A673 (cell line): ENCODE measurements at regions not wholly inside any gene's neighbourhood (a gene's known extent, or its start where the extent isn't known, plus 50 kb on each side); places are given as distances from the start of the nearest gene placed in this dataset.

Source experiments
- BruUV-seq: library from RNA; stranded (reverse); fragments of 400-500 nt; replicated peaks from 2 replicates; lab custom pipeline; 2021; lab: Mats Ljungman, UMichigan
- CTCF ChIA-PET: fragments of 300-600 bp; sonication (Branson Sonifier 250); formaldehyde crosslinking; loops from one replicate; lab custom pipeline; 2022; ENCODE audit warnings: antibody characterized with exemption; lab: Charles Lee
- POLR2A ChIA-PET: fragments of 300-600 bp; sonication (Branson Sonifier 250); formaldehyde crosslinking; loops from one replicate; lab custom pipeline; 2022; ENCODE audit warnings: antibody characterized with exemption; ENCODE audit not compliant: low non-redundant PET; lab: Charles Lee
- DNase-seq: peaks from one replicate; pipeline ENCODE4 v3.0.0-alpha.2; 2015; ENCODE audit warnings: low spot score
- H3K27ac ChIP-seq: fragments of 200-600 bp; sonication (generic); 2 replicates; pipeline ENCODE4 v1.5.1; 2016; ENCODE audit warnings: mixed run types, low read depth, mild to moderate bottlenecking, mixed read lengths, antibody characterized with exemption, low read length; ENCODE audit not compliant: poor library complexity, severe bottlenecking
- H3K27me3 ChIP-seq: fragments of 200-600 bp; sonication (generic); replicated peaks from 2 replicates; pipeline ENCODE4 v1.6.1; 2017; ENCODE audit warnings: mixed run types, low read depth, mild to moderate bottlenecking, mixed read lengths, antibody characterized with exemption, low read length; ENCODE audit not compliant: insufficient read depth, poor library complexity
- H3K36me3 ChIP-seq: fragments of 200-600 bp; sonication (generic); 2 replicates; pipeline ENCODE4 v1.6.1; 2016; ENCODE audit warnings: mixed run types, mild to moderate bottlenecking, mixed read lengths, antibody characterized with exemption, low read length; ENCODE audit not compliant: insufficient read depth, poor library complexity, severe bottlenecking
- H3K4me1 ChIP-seq: fragments of 200-600 bp; sonication (generic); 2 replicates; pipeline ENCODE4 v1.6.1; 2017; ENCODE audit warnings: mixed run types, mild to moderate bottlenecking, mixed read lengths, antibody characterized with exemption, low read length; ENCODE audit not compliant: insufficient read depth, poor library complexity, severe bottlenecking
- H3K4me3 ChIP-seq: fragments of 200-600 bp; sonication (generic); 2 replicates; pipeline ENCODE4 v1.5.1; 2016; ENCODE audit warnings: low read depth, mixed run types, mild to moderate bottlenecking, mixed read lengths, low read length; ENCODE audit not compliant: poor library complexity, severe bottlenecking
- H3K9me3 ChIP-seq: fragments of 200-600 bp; sonication (generic); 2 replicates; pipeline ENCODE4 v1.6.1; 2016; ENCODE audit warnings: mixed run types, low read depth, mild to moderate bottlenecking, mixed read lengths, antibody characterized with exemption, low read length; ENCODE audit not compliant: poor library complexity, severe bottlenecking
- EZH2 ChIP-seq: fragments of 200-600 bp; sonication (generic); IDR thresholded peaks from 2 replicates; pipeline ENCODE4 v1.6.1; 2017; ENCODE audit warnings: borderline replicate concordance, low read depth, mild to moderate bottlenecking, mixed read lengths, antibody characterized with exemption, low read length; ENCODE audit not compliant: poor library complexity, severe bottlenecking
- intact Hi-C: fragments of 100-400 bp; cut with micrococcal nuclease; formaldehyde crosslinking; loops from one replicate; pipeline ENCODE4 v1.10.0; 2022; ENCODE audit not compliant: unreplicated experiment
- TF ChIP-seq, protein P1 (sequence below): fragments of 300-800, 200-600 bp; sonication (generic); conservative IDR thresholded peaks from 2 replicates; pipeline ENCODE4 v1.5.1; 2017; ENCODE audit warnings: low read depth, mild to moderate bottlenecking, antibody characterized with exemption, low read length, moderate library complexity, mixed read lengths

DNA sequence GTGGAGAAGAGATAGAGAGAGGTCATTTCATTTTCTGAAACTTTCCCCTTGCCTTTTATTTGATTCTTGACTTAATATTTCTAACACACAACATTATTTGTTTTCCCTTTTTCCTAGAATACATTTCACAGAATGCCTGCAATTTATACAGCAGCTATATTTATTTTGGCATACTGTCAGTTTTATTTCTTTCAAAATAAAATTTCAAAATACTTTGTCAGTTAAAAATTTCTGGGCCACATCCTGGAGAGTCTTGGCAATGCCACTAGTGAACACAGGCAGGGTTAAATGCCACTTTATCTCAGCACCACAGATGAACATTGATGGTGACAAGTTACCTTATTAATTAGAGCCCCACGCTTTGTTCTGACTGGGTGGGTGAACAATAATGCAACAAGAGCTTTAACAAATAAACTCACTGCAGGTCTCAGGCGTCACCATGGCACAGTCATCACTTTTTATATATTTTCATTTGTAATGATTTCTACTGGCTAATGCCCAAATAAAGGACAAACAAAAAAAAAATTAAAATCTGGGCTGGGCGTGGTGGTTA lies 494.0 kb downstream of the KIF20B start:
- TF ChIP-seq, protein P1, sequence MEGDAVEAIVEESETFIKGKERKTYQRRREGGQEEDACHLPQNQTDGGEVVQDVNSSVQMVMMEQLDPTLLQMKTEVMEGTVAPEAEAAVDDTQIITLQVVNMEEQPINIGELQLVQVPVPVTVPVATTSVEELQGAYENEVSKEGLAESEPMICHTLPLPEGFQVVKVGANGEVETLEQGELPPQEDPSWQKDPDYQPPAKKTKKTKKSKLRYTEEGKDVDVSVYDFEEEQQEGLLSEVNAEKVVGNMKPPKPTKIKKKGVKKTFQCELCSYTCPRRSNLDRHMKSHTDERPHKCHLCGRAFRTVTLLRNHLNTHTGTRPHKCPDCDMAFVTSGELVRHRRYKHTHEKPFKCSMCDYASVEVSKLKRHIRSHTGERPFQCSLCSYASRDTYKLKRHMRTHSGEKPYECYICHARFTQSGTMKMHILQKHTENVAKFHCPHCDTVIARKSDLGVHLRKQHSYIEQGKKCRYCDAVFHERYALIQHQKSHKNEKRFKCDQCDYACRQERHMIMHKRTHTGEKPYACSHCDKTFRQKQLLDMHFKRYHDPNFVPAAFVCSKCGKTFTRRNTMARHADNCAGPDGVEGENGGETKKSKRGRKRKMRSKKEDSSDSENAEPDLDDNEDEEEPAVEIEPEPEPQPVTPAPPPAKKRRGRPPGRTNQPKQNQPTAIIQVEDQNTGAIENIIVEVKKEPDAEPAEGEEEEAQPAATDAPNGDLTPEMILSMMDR = no peak
- TF ChIP-seq EZH2 = no peak
- Histone ChIP-seq H3K36me3 (no peaks in the 10 kb centered on the region), H3K4me3 (no peak overlapping the region), H3K27ac (no peak overlapping the region), H3K27me3 (peaks cover 18% of the 10 kb centered on the region), H3K4me1 (no peaks in the 10 kb centered on the region), H3K9me3 (no peaks in the 10 kb centered on the region)
- CTCF ChIA-PET = no interaction called here
- no peak for DNase-seq
- BruUV-seq = no TSS peak
- POLR2A ChIA-PET = interaction anchor here (0.6 kb wide), 1 partner anchor 332 kb away, joined by 3 read pairs; no protein-coding TSS in a partner anchor
- intact Hi-C loops = no loop called here

DNA sequence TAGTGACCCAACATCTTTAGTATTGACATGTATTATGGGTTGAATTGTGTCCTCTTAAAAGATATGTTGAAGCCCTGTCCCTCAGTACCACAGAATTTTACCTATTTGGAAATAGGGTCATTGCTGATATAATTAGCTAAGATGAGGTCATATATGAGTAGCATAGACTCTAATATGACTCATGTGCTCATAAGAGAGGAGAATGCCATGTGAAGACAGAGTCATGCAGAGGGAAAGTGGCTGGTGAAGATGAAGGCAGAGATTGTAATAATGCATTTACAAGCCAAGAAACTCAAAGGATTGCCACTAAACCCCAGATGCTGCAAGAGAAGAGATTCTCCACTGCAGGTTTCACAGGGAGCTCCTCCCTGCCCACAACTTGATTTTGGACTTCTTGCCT lies 496.4 kb downstream of the KIF20B start:
- Histone ChIP-seq H3K27me3 (peaks cover 7% of the 10 kb centered on the region), H3K36me3 (no peaks in the 10 kb centered on the region), H3K4me1 (no peaks in the 10 kb centered on the region), H3K4me3 (no peak overlapping the region), H3K27ac (no peak overlapping the region), H3K9me3 (no peaks in the 10 kb centered on the region)
- TF ChIP-seq EZH2 = no peak
- ChIA-PET CTCF (no interaction called here), POLR2A (no interaction called here)
- no peak for DNase-seq
- intact Hi-C loops = no loop called here
- BruUV-seq = no TSS peak

DNA sequence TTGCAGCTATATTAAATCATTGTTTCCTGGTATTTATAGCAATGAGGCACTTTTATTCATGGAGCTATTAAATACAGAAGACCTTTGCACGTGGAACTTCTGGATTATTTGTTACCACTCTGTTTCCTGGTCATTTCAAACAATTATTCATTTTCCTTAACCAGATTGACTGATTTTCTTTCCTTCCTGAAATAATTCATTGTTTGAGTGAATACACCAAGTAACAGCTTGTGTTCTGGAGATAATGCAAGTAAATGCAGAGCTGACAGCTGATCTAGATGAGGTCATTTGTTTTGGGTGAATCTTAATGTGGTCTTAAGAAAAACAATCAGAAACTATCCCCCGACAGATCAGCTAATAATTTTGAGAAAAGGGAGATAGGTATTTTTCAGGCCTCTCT lies 497.7 kb downstream of the KIF20B start:
- no peak overlapping the region for H3K4me3 ChIP-seq
- TF ChIP-seq, protein P1 = no peak
- TF ChIP-seq EZH2 = no peak
- no peak overlapping the region for H3K27ac ChIP-seq
- CTCF ChIA-PET = no interaction called here
- BruUV-seq = no TSS peak
- no peaks in the 10 kb centered on the region for H3K36me3 ChIP-seq
- no peaks in the 10 kb centered on the region for H3K9me3 ChIP-seq
- no peaks in the 10 kb centered on the region for H3K4me1 ChIP-seq
- intact Hi-C loops = no loop called here
- no peaks in the 10 kb centered on the region for H3K27me3 ChIP-seq
- POLR2A ChIA-PET = no interaction called here
- no peak for DNase-seq

DNA sequence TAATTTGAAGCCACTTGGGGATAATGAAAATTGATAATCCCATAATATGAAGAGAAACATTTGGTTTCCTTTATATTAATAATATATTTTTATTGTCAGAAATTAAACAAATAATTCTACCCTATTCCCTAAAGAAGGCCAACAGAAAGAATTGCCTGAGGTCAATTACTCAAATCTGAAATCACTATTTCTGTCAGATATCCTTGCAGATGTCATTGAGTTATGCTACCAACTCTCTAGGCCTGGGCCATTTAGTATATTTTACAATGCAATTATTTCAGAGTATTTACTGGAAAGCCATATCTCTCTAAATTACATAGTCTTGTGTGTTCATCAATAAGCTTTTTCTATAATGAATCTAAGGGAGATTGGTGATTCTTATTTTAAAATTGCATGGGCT lies 498.1 kb downstream of the KIF20B start:
- no peak for TF ChIP-seq EZH2
- TF ChIP-seq, protein P1 = no peak
- DNase-seq = no peak
- intact Hi-C loops = no loop called here
- CTCF ChIA-PET = no interaction called here
- no peaks in the 10 kb centered on the region for H3K4me1 ChIP-seq
- no peaks in the 10 kb centered on the region for H3K36me3 ChIP-seq
- POLR2A ChIA-PET = no interaction called here
- no peak overlapping the region for H3K4me3 ChIP-seq
- H3K27ac ChIP-seq = no peak overlapping the region
- no peaks in the 10 kb centered on the region for H3K27me3 ChIP-seq
- no TSS peak for BruUV-seq
- H3K9me3 ChIP-seq = no peaks in the 10 kb centered on the region
